ENCODE measurements at regions not wholly inside any gene's neighbourhood (a gene's known extent, or its start where the extent isn't known, plus 50 kb on each side); places are given as distances from the start of the nearest gene placed in this dataset.

DNA sequence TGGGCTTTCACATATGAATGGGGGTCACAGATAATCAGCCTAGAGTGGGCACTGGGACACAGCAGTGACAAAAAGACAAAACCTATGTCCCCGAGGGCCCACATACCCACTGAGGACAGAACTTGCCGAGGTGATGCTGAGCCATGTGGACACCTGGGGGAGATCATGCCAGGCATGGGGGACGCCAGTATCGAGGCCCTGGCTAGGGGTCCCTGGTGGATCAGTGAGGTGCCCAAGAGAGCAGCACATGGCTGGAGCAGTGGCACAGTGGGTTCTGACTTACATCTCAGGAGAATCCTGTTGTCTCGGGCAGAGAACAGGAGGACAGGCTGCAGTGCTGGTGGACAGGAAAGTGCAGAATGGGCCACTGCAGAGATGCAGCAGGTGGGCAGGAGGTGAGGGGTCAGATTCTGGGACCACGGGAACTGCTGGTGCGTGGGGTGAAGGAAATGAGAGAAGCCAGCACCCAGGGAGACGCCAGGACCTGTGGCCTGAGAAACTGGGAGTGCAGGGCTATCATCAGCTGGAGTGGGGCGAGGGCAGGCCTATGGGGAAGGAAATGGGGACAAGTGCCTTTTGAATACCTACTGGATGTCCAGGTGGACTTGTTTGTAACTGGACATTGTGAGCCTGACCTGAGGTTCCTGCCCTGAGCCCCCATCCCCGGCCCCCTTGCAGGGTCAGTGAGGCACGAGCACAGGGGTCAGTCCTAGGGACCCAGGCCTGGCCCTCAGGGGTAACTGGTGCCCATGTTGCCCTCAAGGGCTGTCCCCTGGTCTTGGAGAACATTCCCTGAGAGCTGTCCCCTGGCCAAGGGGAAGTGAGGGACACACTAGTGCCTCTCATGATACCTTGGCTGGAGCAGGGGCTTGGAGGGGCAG, 91.2 kb upstream of the RET start:
- TF ChIP-seq, protein P1, sequence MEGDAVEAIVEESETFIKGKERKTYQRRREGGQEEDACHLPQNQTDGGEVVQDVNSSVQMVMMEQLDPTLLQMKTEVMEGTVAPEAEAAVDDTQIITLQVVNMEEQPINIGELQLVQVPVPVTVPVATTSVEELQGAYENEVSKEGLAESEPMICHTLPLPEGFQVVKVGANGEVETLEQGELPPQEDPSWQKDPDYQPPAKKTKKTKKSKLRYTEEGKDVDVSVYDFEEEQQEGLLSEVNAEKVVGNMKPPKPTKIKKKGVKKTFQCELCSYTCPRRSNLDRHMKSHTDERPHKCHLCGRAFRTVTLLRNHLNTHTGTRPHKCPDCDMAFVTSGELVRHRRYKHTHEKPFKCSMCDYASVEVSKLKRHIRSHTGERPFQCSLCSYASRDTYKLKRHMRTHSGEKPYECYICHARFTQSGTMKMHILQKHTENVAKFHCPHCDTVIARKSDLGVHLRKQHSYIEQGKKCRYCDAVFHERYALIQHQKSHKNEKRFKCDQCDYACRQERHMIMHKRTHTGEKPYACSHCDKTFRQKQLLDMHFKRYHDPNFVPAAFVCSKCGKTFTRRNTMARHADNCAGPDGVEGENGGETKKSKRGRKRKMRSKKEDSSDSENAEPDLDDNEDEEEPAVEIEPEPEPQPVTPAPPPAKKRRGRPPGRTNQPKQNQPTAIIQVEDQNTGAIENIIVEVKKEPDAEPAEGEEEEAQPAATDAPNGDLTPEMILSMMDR (conservative IDR thresholded peaks at IDR 0.05; ENCODE audit: low read depth, low read length) = no peak
- TF ChIP-seq EZH2 (IDR thresholded peaks at IDR 0.05; ENCODE audit: borderline replicate concordance, low read depth, low read length, poor library complexity, severe bottlenecking) = no peak

Data from A673 (cell line).